H9 (cell line): ENCODE measurements at regions not wholly inside any gene's neighbourhood (a gene's known extent, or its start where the extent isn't known, plus 50 kb on each side); places are given as distances from the start of the nearest gene placed in this dataset.

ENCODE experiments used
- DNase-seq: peaks from one replicate; pipeline ENCODE4 v3.0.0-alpha.2; 2017
- H2AFZ ChIP-seq: one replicate; pipeline ENCODE4 v1.6.1; 2013; ENCODE audit warnings: mild to moderate bottlenecking, low read length, control low read depth, moderate library complexity
- H2AK5ac ChIP-seq: 2 replicates; pipeline ENCODE4 v1.6.1; 2013; ENCODE audit warnings: low read length, control low read depth, mixed read lengths; ENCODE audit not compliant: insufficient read length
- H2BK120ac ChIP-seq: one replicate; pipeline ENCODE4 v1.6.1; 2013; ENCODE audit warnings: low read depth, mild to moderate bottlenecking, low read length, control low read depth, inconsistent platforms; ENCODE audit not compliant: poor library complexity, severe bottlenecking
- H2BK12ac ChIP-seq: 2 replicates; pipeline ENCODE4 v1.6.1; 2013; ENCODE audit warnings: low read length, control low read depth, mixed read lengths, low read depth; ENCODE audit not compliant: insufficient read length
- H2BK15ac ChIP-seq: 2 replicates; pipeline ENCODE4 v1.6.1; 2013; ENCODE audit warnings: low read depth, low read length, control low read depth
- H2BK20ac ChIP-seq: one replicate; pipeline ENCODE4 v1.6.1; 2013; ENCODE audit warnings: low read depth, mild to moderate bottlenecking, low read length, control low read depth, inconsistent platforms; ENCODE audit not compliant: poor library complexity, severe bottlenecking
- H2BK5ac ChIP-seq: 2 replicates; pipeline ENCODE4 v1.6.1; 2013; ENCODE audit warnings: low read length, control low read depth, mixed read lengths; ENCODE audit not compliant: insufficient read length
- H3K14ac ChIP-seq: 2 replicates; pipeline ENCODE4 v1.6.1; 2013; ENCODE audit warnings: low read length, control low read depth; ENCODE audit not compliant: insufficient read depth
- H3K18ac ChIP-seq: 2 replicates; pipeline ENCODE4 v1.6.1; 2013; ENCODE audit warnings: low read depth, mild to moderate bottlenecking, mixed read lengths, low read length, control low read depth; ENCODE audit not compliant: insufficient read length
- H3K23ac ChIP-seq: 2 replicates; pipeline ENCODE4 v1.6.1; 2013; ENCODE audit warnings: low read length, control low read depth, mixed read lengths, low read depth; ENCODE audit not compliant: insufficient read length
- H3K23me2 ChIP-seq: 2 replicates; pipeline ENCODE4 v1.6.1; 2013; ENCODE audit warnings: low read depth, mild to moderate bottlenecking, mixed read lengths, low read length, control low read depth; ENCODE audit not compliant: insufficient read length, poor library complexity, severe bottlenecking
- H3K27ac ChIP-seq: 2 replicates; pipeline ENCODE4 v1.5.1; 2013; ENCODE audit warnings: low read length, control low read depth, mixed read lengths, low read depth; ENCODE audit not compliant: insufficient read length
- H3K27me3 ChIP-seq: 2 replicates; pipeline ENCODE4 v1.6.1; 2013; ENCODE audit warnings: low read length, control low read depth, inconsistent platforms; ENCODE audit not compliant: insufficient read depth
- H3K4ac ChIP-seq: 2 replicates; pipeline ENCODE4 v1.6.1; 2013; ENCODE audit warnings: low read depth, mild to moderate bottlenecking, control low read depth, inconsistent platforms, low read length, moderate library complexity
- H3K4me1 ChIP-seq: 2 replicates; pipeline ENCODE4 v1.6.1; 2013; ENCODE audit warnings: low read length, control low read depth, inconsistent platforms; ENCODE audit not compliant: insufficient read depth
- H3K4me2 ChIP-seq: 2 replicates; pipeline ENCODE4 v1.6.1; 2013; ENCODE audit warnings: low read length, control low read depth, mixed read lengths; ENCODE audit not compliant: insufficient read length, insufficient read depth
- H3K56ac ChIP-seq: 2 replicates; pipeline ENCODE4 v1.6.1; 2013; ENCODE audit warnings: low read depth, mild to moderate bottlenecking, mixed read lengths, low read length, control low read depth; ENCODE audit not compliant: insufficient read length
- H3K79me1 ChIP-seq: 2 replicates; pipeline ENCODE4 v1.6.1; 2013; ENCODE audit warnings: low read depth, mild to moderate bottlenecking, moderate library complexity, low read length, control low read depth, inconsistent platforms; ENCODE audit not compliant: insufficient read depth, poor library complexity, severe bottlenecking
- H3K79me2 ChIP-seq: 2 replicates; pipeline ENCODE4 v1.6.1; 2013; ENCODE audit warnings: low read length, control low read depth, inconsistent platforms; ENCODE audit not compliant: insufficient read depth
- H3K9ac ChIP-seq: 2 replicates; pipeline ENCODE4 v1.6.1; 2013; ENCODE audit warnings: low read length, control low read depth, mixed read lengths; ENCODE audit not compliant: insufficient read length; ENCODE audit errors: extremely low read depth
- H3K9me3 ChIP-seq: one replicate; pipeline ENCODE4 v1.6.1; 2013; ENCODE audit warnings: low read depth, low read length, inconsistent platforms; ENCODE audit not compliant: control insufficient read depth
- H3T11ph ChIP-seq: one replicate; pipeline ENCODE4 v1.6.1; 2013; ENCODE audit warnings: mild to moderate bottlenecking, low read length, control low read depth, inconsistent platforms
- H4K20me1 ChIP-seq: one replicate; pipeline ENCODE4 v1.6.1; 2013; ENCODE audit not compliant: control insufficient read depth, insufficient read length, insufficient read depth
- H4K5ac ChIP-seq: 2 replicates; pipeline ENCODE4 v1.6.1; 2013; ENCODE audit warnings: low read depth, mild to moderate bottlenecking, mixed read lengths, low read length, control low read depth; ENCODE audit not compliant: insufficient read length
- H4K8ac ChIP-seq: replicated peaks from 2 replicates; pipeline ENCODE4 v1.6.1; 2013; ENCODE audit warnings: low read length, control low read depth, mixed read lengths, low read depth; ENCODE audit not compliant: insufficient read length
- H4K91ac ChIP-seq: 2 replicates; pipeline ENCODE4 v1.6.1; 2013; ENCODE audit warnings: low read depth, mild to moderate bottlenecking, moderate library complexity, mixed read lengths, low read length, control low read depth; ENCODE audit not compliant: insufficient read length
- H3K27ac Mint-ChIP-seq, 3 experiments: 2 replicates in 2 of 3; 3 replicates in 1 of 3; pipeline ENCODE4 v1.8.0; 2020 to 2021; ENCODE audit warnings: mixed read lengths in 3 of 3, mild to moderate bottlenecking in 1 of 3, moderate library complexity in 1 of 3
- H3K27me3 Mint-ChIP-seq: 2 replicates; pipeline ENCODE4 v1.8.0; 2021; ENCODE audit warnings: low read depth, mild to moderate bottlenecking, moderate library complexity, mixed read lengths
- H3K36me3 Mint-ChIP-seq, 3 experiments: 2 replicates in 2 of 3; 3 replicates in 1 of 3; pipeline ENCODE4 v1.8.0; 2020 to 2021; ENCODE audit warnings: low read depth in 3 of 3, mixed read lengths in 3 of 3; ENCODE audit not compliant: insufficient read depth in 1 of 3
- H3K4me1 Mint-ChIP-seq, 2 experiments: 2 replicates each; pipeline ENCODE4 v1.8.0; 2020; ENCODE audit warnings: mixed read lengths in 2 of 2
- H3K4me3 Mint-ChIP-seq, 2 experiments: 2 replicates in 1 of 2; 3 replicates in 1 of 2; pipeline ENCODE4 v1.8.0; 2020 to 2021; ENCODE audit warnings: mild to moderate bottlenecking in 2 of 2, mixed read lengths in 2 of 2, moderate library complexity in 1 of 2
- H3K9me3 Mint-ChIP-seq, 2 experiments: 2 replicates in 1 of 2; 3 replicates in 1 of 2; pipeline ENCODE4 v1.8.0; 2020; ENCODE audit warnings: mild to moderate bottlenecking in 2 of 2, mixed read lengths in 2 of 2, moderate library complexity in 1 of 2
- TF ChIP-seq, protein P1 (sequence below): fragments of 200-600 bp; sonication (generic); conservative IDR thresholded peaks from 3 replicates; pipeline ENCODE4 v1.8.0; 2021; ENCODE audit warnings: antibody characterized with exemption, mild to moderate bottlenecking

DNA sequence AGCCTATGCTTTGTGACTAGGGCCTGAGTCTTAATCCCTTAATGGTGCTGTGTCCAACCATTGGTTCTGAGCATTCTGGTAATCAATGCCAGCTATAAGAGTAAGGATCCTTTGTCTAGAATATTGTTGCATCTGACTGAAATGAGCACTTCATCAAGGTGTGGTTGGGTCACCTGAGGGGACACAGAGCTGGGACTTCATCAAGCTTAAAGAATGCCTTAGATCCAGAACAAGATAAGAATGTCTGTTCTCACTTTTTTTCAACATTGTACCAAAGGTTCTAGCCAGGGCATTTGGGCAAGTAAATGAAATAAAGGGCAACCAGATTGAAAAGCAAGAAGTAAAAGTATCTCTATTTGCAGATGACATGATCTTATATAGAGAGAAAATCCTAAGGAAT, 280.4 kb downstream of the MTERF1 start:
- H3K4me2 ChIP-seq = no peak overlapping the region
- H2BK12ac ChIP-seq = no peak overlapping the region
- no peaks in the 10 kb centered on the region for H3K36me3 Mint-ChIP-seq
- no peak overlapping the region for H4K91ac ChIP-seq
- DNase-seq = no peak
- no peak overlapping the region for H3K14ac ChIP-seq
- H3K4ac ChIP-seq = no peak overlapping the region
- no peak overlapping the region for H4K5ac ChIP-seq
- H3K27me3 ChIP-seq = no peaks in the 10 kb centered on the region
- H3K23me2 ChIP-seq = no peaks in the 10 kb centered on the region
- no peaks in the 10 kb centered on the region for H4K20me1 ChIP-seq
- no peak overlapping the region for H2BK120ac ChIP-seq
- no peak overlapping the region for H3T11ph ChIP-seq
- H3K4me1 Mint-ChIP-seq = peaks cover 7 to 14% of the 10 kb centered on the region in 2 experiments
- no peak overlapping the region for H4K8ac ChIP-seq
- H3K27ac ChIP-seq = no peak overlapping the region
- no peak overlapping the region for H3K4me3 Mint-ChIP-seq
- H3K9ac ChIP-seq = no peak overlapping the region
- H2AK5ac ChIP-seq = no peak overlapping the region
- H3K4me1 ChIP-seq = no peaks in the 10 kb centered on the region; the same call in 1 of the 2 replicates
- no peak overlapping the region for H2AFZ ChIP-seq
- H3K56ac ChIP-seq = no peak overlapping the region
- no peak overlapping the region for H2BK15ac ChIP-seq
- no peaks in the 10 kb centered on the region for H3K9me3 Mint-ChIP-seq
- no peaks in the 10 kb centered on the region for H3K79me1 ChIP-seq
- H3K79me2 ChIP-seq = no peaks in the 10 kb centered on the region
- no peak overlapping the region for H3K27ac Mint-ChIP-seq
- TF ChIP-seq, protein P1, sequence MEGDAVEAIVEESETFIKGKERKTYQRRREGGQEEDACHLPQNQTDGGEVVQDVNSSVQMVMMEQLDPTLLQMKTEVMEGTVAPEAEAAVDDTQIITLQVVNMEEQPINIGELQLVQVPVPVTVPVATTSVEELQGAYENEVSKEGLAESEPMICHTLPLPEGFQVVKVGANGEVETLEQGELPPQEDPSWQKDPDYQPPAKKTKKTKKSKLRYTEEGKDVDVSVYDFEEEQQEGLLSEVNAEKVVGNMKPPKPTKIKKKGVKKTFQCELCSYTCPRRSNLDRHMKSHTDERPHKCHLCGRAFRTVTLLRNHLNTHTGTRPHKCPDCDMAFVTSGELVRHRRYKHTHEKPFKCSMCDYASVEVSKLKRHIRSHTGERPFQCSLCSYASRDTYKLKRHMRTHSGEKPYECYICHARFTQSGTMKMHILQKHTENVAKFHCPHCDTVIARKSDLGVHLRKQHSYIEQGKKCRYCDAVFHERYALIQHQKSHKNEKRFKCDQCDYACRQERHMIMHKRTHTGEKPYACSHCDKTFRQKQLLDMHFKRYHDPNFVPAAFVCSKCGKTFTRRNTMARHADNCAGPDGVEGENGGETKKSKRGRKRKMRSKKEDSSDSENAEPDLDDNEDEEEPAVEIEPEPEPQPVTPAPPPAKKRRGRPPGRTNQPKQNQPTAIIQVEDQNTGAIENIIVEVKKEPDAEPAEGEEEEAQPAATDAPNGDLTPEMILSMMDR = no peak
- H2BK5ac ChIP-seq = no peak overlapping the region
- no peak overlapping the region for H3K18ac ChIP-seq
- H2BK20ac ChIP-seq = no peak overlapping the region
- H3K9me3 ChIP-seq = no peaks in the 10 kb centered on the region
- H3K27me3 Mint-ChIP-seq = no peaks in the 10 kb centered on the region; the same call in 1 of the 2 replicates
- H3K23ac ChIP-seq = no peak overlapping the region
